Fibroblast of peridontal ligament (primary cell): ENCODE measurements at regions not wholly inside any gene's neighbourhood (a gene's known extent, or its start where the extent isn't known, plus 50 kb on each side); places are given as distances from the start of the nearest gene placed in this dataset.

ENCODE experiments used
- DNase-seq: peaks from one replicate; pipeline ENCODE4 v3.0.0-alpha.2; 2010; ENCODE audit errors: extremely low read depth

GRCh38 chr22:48864748-48865147 lies 962.9 kb downstream of the BRD1 start:
- DNase-seq = no peak

GRCh38 chr22:48863965-48864528 lies 963.6 kb downstream of the BRD1 start:
- DNase-seq = no peak

GRCh38 chr22:48860557-48860956 lies 967.1 kb downstream of the BRD1 start:
- DNase-seq = no peak

GRCh38 chr22:48858856-48859255 lies 968.8 kb downstream of the BRD1 start:
- DNase-seq = no peak

- DNase-seq = no peak
Measured at GRCh38 chr22:48858121-48858520, 969.6 kb downstream of the BRD1 start.

GRCh38 chr22:48857202-48857805 lies 970.4 kb downstream of the BRD1 start:
- no peak for DNase-seq

GRCh38 chr22:48856308-48856615 lies 971.4 kb downstream of the BRD1 start:
- DNase-seq = no peak

GRCh38 chr22:48855593-48856307 lies 971.9 kb downstream of the BRD1 start:
- no peak for DNase-seq

- no peak for DNase-seq
Measured at GRCh38 chr22:48855013-48855412, 972.7 kb downstream of the BRD1 start.

GRCh38 chr22:48853627-48854240 lies 973.9 kb downstream of the BRD1 start:
- DNase-seq = no peak

- no peak for DNase-seq
Measured at GRCh38 chr22:48851933-48852549, 975.6 kb downstream of the BRD1 start.

GRCh38 chr22:48850658-48851287 lies 976.9 kb downstream of the BRD1 start:
- DNase-seq = no peak

- DNase-seq = no peak
Measured at GRCh38 chr22:48849963-48850657, 977.6 kb downstream of the BRD1 start.

- no peak for DNase-seq
Measured at GRCh38 chr22:48849219-48849912, 978.3 kb downstream of the BRD1 start.

GRCh38 chr22:48846200-48846599 lies 981.5 kb downstream of the BRD1 start:
- DNase-seq = no peak

- no peak for DNase-seq
Measured at GRCh38 chr22:48845356-48845936, 982.2 kb downstream of the BRD1 start.

- no peak for DNase-seq
Measured at GRCh38 chr22:48844056-48844675, 983.5 kb downstream of the BRD1 start.

GRCh38 chr22:48843640-48844039 lies 984.0 kb downstream of the BRD1 start:
- DNase-seq = no peak

GRCh38 chr22:48842976-48843375 lies 984.7 kb downstream of the BRD1 start:
- no peak for DNase-seq

GRCh38 chr22:48842583-48842945 lies 985.1 kb downstream of the BRD1 start:
- DNase-seq = no peak
